GM18505 (cell line): ENCODE measurements at regions not wholly inside any gene's neighbourhood (a gene's known extent, or its start where the extent isn't known, plus 50 kb on each side); places are given as distances from the start of the nearest gene placed in this dataset.

ENCODE experiments used
- ATAC-seq: cut with Tn5 transposase; IDR thresholded peaks from one replicate; pipeline ENCODE4 v1.9.1; 2021; ENCODE audit not compliant: unreplicated experiment
- POLR2A ChIP-seq: IDR thresholded peaks from 4 replicates; pipeline ENCODE4 v1.6.1; 2011; ENCODE audit warnings: borderline replicate concordance; ENCODE audit not compliant: insufficient read depth, insufficient read length; ENCODE audit errors: extremely low read depth

- no peak for ATAC-seq
- no peak for TF ChIP-seq POLR2A
These were observed 180.5 kb upstream of the DMAC1 start for GRCh38 chr9:7980041-7980440.

GRCh38 chr9:7979611-7980010 is 180.0 kb upstream of the DMAC1 start:
- no peak for ATAC-seq
- no peak for TF ChIP-seq POLR2A

DNA sequence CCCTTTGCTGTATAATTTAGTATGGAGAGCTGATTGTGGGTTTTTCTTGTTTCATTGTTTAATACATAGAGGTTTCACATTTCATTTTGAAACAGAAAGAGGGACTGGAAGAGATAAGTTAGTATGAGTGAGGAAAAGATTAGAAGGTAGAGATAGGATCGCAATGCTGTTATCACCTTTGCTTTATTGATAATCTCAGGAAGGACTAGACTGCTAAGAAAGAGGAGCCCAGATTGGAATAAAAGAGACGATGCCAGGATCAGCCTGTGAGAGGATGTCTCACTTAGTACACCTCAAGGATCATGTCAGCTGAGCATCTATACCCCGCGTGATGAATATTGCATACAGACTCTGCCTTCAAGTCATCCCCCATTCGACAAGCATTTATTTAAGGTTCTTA is 178.0 kb upstream of the DMAC1 start:
- ATAC-seq = no peak
- TF ChIP-seq POLR2A = no peak

GRCh38 chr9:7976856-7977255 is 177.3 kb upstream of the DMAC1 start:
- no peak for TF ChIP-seq POLR2A
- ATAC-seq = peak; percentile 4

- TF ChIP-seq POLR2A = no peak
- peak; percentile 97 for ATAC-seq
These were observed 176.7 kb upstream of the DMAC1 start for GRCh38 chr9:7976167-7976755.

DNA sequence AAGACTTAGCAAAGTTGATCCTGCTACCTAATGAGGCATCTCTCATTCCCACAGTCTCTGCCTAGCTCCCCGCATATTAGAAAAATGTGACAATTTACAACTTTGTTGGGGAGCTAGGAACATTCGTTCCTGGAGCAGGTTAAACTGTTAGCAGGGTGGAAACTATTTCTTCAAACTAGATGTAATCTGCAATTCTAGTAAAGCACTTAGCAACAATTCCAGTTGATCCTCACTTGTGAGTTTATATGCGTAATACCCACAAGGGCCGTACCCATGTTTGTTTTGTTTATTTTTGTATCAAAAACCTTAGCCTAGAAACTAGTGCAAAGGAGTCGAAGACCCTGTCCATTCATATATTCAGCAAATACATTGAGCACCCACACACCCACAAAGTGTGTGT is 175.8 kb upstream of the DMAC1 start:
- no peak for ATAC-seq
- TF ChIP-seq POLR2A = no peak

GRCh38 chr9:7974335-7974960 is 174.9 kb upstream of the DMAC1 start:
- ATAC-seq = peak; percentile 40
- no peak for TF ChIP-seq POLR2A

- ATAC-seq = no peak
- no peak for TF ChIP-seq POLR2A
These were observed 173.5 kb upstream of the DMAC1 start for GRCh38 chr9:7973123-7973522.

DNA sequence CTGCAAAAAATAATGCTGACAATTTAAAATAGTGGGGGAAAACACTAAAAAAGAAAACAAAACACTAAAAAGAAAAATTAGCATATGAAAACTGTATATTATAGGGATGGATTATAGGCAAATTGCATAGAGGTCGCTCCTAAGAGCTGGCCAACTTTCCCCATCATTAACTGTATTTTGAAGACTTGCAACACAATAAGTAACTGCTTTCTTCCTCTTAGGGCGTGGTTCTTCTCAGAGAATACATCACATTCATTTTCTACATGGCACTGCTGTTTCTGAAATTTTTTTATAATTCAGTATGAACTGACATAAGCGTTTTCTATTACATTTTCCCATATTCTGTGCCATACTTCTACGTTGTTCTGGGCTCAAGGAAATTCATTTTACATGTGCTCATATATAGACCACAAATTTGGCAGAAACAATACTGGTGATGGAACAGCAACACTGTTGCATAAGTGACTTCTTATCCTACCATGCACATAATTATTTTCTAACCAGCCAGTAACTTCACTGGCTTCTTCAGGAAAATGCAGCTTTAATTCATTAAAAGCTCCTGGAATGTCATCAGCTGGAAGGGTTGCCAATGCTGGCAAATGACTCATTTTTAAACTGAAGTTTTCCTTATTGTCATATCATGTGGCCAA is 171.2 kb upstream of the DMAC1 start:
- ATAC-seq = no peak
- TF ChIP-seq POLR2A = no peak

GRCh38 chr9:7968687-7969086 is 169.1 kb upstream of the DMAC1 start:
- no peak for ATAC-seq
- TF ChIP-seq POLR2A = no peak

GRCh38 chr9:7967851-7968250 is 168.3 kb upstream of the DMAC1 start:
- TF ChIP-seq POLR2A = no peak
- ATAC-seq = no peak

DNA sequence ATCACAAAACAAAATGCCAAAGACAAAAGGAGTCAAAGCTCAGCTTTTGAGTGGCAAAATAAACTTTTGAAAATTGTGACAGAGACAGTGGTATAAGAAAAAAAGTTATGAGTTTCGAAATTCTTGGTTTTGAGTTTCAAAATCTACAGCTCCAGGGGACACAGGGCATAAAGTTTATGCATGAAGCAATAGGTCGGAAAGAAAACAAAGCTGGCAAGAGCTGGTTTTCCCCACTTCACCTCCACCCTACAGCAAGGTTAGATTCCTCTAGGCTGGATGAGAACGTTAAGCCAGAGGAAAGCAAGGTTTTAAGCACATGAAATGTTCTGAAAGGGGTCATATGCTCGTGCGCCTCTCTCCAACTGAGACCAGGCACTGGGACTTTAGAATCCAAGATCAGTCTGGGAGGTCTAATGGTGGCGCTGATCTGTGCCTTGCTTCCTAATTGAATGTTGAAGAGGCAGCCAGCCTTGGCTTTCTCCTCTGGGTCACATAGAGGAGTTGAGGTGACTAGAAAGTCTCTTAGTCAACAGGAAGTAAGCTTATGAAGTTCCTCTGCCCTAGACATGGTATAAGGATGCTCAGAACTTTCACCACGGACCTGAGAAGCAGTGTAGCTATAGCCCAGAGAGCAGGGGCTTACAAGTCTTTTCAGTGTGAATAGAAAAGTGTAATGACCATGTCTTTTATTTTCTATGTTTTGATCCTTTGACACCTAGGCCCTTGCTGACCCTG is 167.7 kb upstream of the DMAC1 start:
- no peak for ATAC-seq
- no peak for TF ChIP-seq POLR2A

GRCh38 chr9:7965063-7965462 is 165.5 kb upstream of the DMAC1 start:
- ATAC-seq = no peak
- no peak for TF ChIP-seq POLR2A

DNA sequence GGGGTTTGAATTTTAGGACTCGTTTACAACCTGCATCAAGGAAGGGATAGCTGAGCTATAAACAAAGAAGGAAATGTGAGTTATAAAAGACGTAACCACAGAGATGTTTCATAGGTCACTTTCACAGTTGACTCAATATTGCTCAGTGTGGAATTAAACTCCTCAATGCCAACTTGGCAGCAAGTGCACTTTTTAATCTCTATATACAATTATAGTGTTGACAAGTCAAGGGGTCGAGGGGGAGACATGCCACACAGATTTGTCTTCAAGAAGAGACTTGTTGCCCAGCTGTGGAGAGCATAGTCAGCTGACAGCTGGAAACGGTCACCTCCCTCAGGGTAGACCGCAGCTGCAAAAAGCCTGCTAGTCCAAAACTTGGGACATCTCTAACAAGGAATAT is 163.4 kb upstream of the DMAC1 start:
- TF ChIP-seq POLR2A = no peak
- ATAC-seq = no peak
